ENCODE measurements at regions not wholly inside any gene's neighbourhood (a gene's known extent, or its start where the extent isn't known, plus 50 kb on each side); places are given as distances from the start of the nearest gene placed in this dataset.

GRCh38 chr14:103227094-103227768 lies 104.0 kb downstream of the TNFAIP2 start:
- TF ChIP-seq CTCF (IDR thresholded peaks at IDR 0.05) (no peak), EZH2phosphoT487 (IDR thresholded peaks at IDR 0.05) (no peak)
